Sigmoid colon (tissue), 6 donors: ENCODE measurements at regions not wholly inside any gene's neighbourhood (a gene's known extent, or its start where the extent isn't known, plus 50 kb on each side); places are given as distances from the start of the nearest gene placed in this dataset.
"Not testable (repeated sequence)": the region's sequence is repeated elsewhere in the genome, so short reads cannot be mapped to it uniquely, and the experiment has no call there.

Experiments used
- DNase-seq: peaks from one replicate; pipeline ENCODE4 v3.0.0-alpha.2; 2019
- H3K27ac ChIP-seq, 4 donors: fragments of 200-600 bp; sonication (generic); one replicate each; pipeline ENCODE4 v1.5.1; 2016 to 2019; ENCODE audit warnings: mild to moderate bottlenecking in 1 of 4
- H3K27me3 ChIP-seq, 3 donors: fragments of 200-600 bp; sonication (generic); one replicate each; pipeline ENCODE4 v1.5.1; 2019; ENCODE audit warnings: mild to moderate bottlenecking in 1 of 3
- H3K36me3 ChIP-seq, 4 donors: fragments of 200-600 bp; sonication (generic); one replicate each; pipeline ENCODE4 v1.5.1; 2016 to 2019
- H3K4me1 ChIP-seq, 4 donors: fragments of 200-600 bp; sonication (generic); one replicate each; pipeline ENCODE4 v1.5.1; 2017 to 2019
- H3K4me3 ChIP-seq, 4 donors: fragments of 200-600 bp; sonication (generic); one replicate each; pipeline ENCODE4 v1.5.1; 2017 to 2019; ENCODE audit warnings: mild to moderate bottlenecking in 2 of 4, moderate library complexity in 1 of 4
- H3K9me3 ChIP-seq, 4 donors: fragments of 200-600 bp in 3 of 4; sonication (generic) in 3 of 4; one replicate each; pipeline versions ENCODE4 v1.5.1 to v1.6.1; 2013 to 2019
- CTCF ChIP-seq, 4 experiments: fragments of 450-650 bp in 3 of 4; fragments of 200-600 bp in 1 of 4; IDR thresholded peaks; one replicate each; pipeline ENCODE4 v1.5.1; 2016 to 2019; ENCODE audit warnings: antibody characterized with exemption in 4 of 4, mild to moderate bottlenecking in 3 of 4, moderate library complexity in 2 of 4
- EP300 ChIP-seq, 4 donors: sonication (generic); formaldehyde crosslinking; IDR thresholded peaks; one replicate each; pipeline ENCODE4 v1.6.1; 2017; ENCODE audit warnings: antibody characterized with exemption in 4 of 4
- POLR2A ChIP-seq, 2 donors: fragments of 450-650 bp; IDR thresholded peaks; one replicate each; pipeline ENCODE4 v1.6.1; 2016; ENCODE audit warnings: antibody characterized with exemption in 2 of 2, mild to moderate bottlenecking in 2 of 2, moderate library complexity in 2 of 2
- POLR2AphosphoS5 ChIP-seq, 4 donors: sonication (generic); formaldehyde crosslinking; IDR thresholded peaks; one replicate each; pipeline ENCODE4 v1.6.1; 2017; ENCODE audit warnings: antibody characterized with exemption in 4 of 4
- WGBS, 2 donors: extraction: QIAGEN DNeasy Blood & Tissue Kit; methylation state at CpG; one replicate each; pipeline ENCODE4 v1.1.7; 2013; 5-methylcytosine and 5-hydroxymethylcytosine counted together
- intact Hi-C: fragments of 100-400 bp; cut with DNase I; formaldehyde crosslinking; loops from one replicate; pipeline ENCODE4 v1.15.1; 2023
- donor health status: healthy with polysubstance abuse.
- donor health status: healthy.

GRCh38 chr10:52586710-52587109 lies 185.9 kb downstream of the MBL2 start:
- no peak overlapping the region for H3K27ac ChIP-seq
- WGBS, 2 donors, result 82 to 97% methylated on average over 2 of the region's 2 CpGs
- intact Hi-C loops, result no loop called here
- no peaks in the 10 kb centered on the region for H3K4me1 ChIP-seq
- no peaks in the 10 kb centered on the region for H3K27me3 ChIP-seq
- DNase-seq, result no peak
- H3K9me3 ChIP-seq, result peaks cover 0 to 2% (median 0%) of the 10 kb centered on the region in 4 donors
- TF ChIP-seq POLR2A (IDR thresholded peaks at IDR 0.05), result no peak
- TF ChIP-seq CTCF (IDR thresholded peaks at IDR 0.05), result no peak
- no peak for TF ChIP-seq EP300 (IDR thresholded peaks at IDR 0.05)
- no peak overlapping the region for H3K4me3 ChIP-seq
- H3K36me3 ChIP-seq, result no peaks in the 10 kb centered on the region

GRCh38 chr10:52597189-52597863 lies 175.3 kb downstream of the MBL2 start:
- DNase-seq, result no peak
- no peak overlapping the region for H3K4me3 ChIP-seq
- H3K27me3 ChIP-seq, result no peaks in the 10 kb centered on the region
- intact Hi-C loops, result no loop called here
- WGBS, 2 donors, result 55 to 64% methylated on average over 3 of the region's 3 CpGs
- no peaks in the 10 kb centered on the region for H3K9me3 ChIP-seq
- no peaks in the 10 kb centered on the region for H3K36me3 ChIP-seq
- TF ChIP-seq POLR2AphosphoS5 (IDR thresholded peaks at IDR 0.05) (no peak), POLR2A (IDR thresholded peaks at IDR 0.05) (no peak), CTCF (IDR thresholded peaks at IDR 0.05) (no peak), EP300 (IDR thresholded peaks at IDR 0.05) (no peak)
- no peaks in the 10 kb centered on the region for H3K4me1 ChIP-seq
- no peak overlapping the region for H3K27ac ChIP-seq

GRCh38 chr10:52598936-52599335 lies 173.6 kb downstream of the MBL2 start:
- no peaks in the 10 kb centered on the region for H3K4me1 ChIP-seq
- no peak overlapping the region for H3K4me3 ChIP-seq
- no peak for TF ChIP-seq EP300 (IDR thresholded peaks at IDR 0.05)
- TF ChIP-seq POLR2A (IDR thresholded peaks at IDR 0.05), result no peak
- no peak for TF ChIP-seq POLR2AphosphoS5 (IDR thresholded peaks at IDR 0.05)
- no peak for TF ChIP-seq CTCF (IDR thresholded peaks at IDR 0.05)
- 83 to 84% methylated on average over 2 of the region's 2 CpGs for WGBS, 2 donors
- H3K9me3 ChIP-seq, result no peaks in the 10 kb centered on the region
- H3K27ac ChIP-seq, result no peak overlapping the region
- intact Hi-C loops, result no loop called here
- H3K27me3 ChIP-seq, result no peaks in the 10 kb centered on the region
- no peaks in the 10 kb centered on the region for H3K36me3 ChIP-seq
- DNase-seq, result no peak

GRCh38 chr10:52599551-52600200 lies 172.9 kb downstream of the MBL2 start:
- WGBS, 2 donors, result 59 to 69% methylated on average over 5 of the region's 5 CpGs
- intact Hi-C loops, result no loop called here
- no peaks in the 10 kb centered on the region for H3K36me3 ChIP-seq
- no peaks in the 10 kb centered on the region for H3K27me3 ChIP-seq
- H3K4me3 ChIP-seq, result no peak overlapping the region
- DNase-seq, result no peak
- H3K4me1 ChIP-seq, result no peaks in the 10 kb centered on the region
- H3K9me3 ChIP-seq, result no peaks in the 10 kb centered on the region
- TF ChIP-seq POLR2AphosphoS5 (IDR thresholded peaks at IDR 0.05), result no peak
- no peak for TF ChIP-seq POLR2A (IDR thresholded peaks at IDR 0.05)
- no peak for TF ChIP-seq CTCF (IDR thresholded peaks at IDR 0.05)
- TF ChIP-seq EP300 (IDR thresholded peaks at IDR 0.05), result no peak
- H3K27ac ChIP-seq, result no peak overlapping the region

GRCh38 chr10:52604131-52604530 lies 168.5 kb downstream of the MBL2 start:
- H3K4me1 ChIP-seq, H3K27me3 ChIP-seq, H3K9me3 ChIP-seq, H3K4me3 ChIP-seq, H3K36me3 ChIP-seq, H3K27ac ChIP-seq, DNase-seq, intact Hi-C loops: not testable (repeated sequence)
